ENCODE measurements at regions not wholly inside any gene's neighbourhood (a gene's known extent, or its start where the extent isn't known, plus 50 kb on each side); places are given as distances from the start of the nearest gene placed in this dataset.

DNA sequence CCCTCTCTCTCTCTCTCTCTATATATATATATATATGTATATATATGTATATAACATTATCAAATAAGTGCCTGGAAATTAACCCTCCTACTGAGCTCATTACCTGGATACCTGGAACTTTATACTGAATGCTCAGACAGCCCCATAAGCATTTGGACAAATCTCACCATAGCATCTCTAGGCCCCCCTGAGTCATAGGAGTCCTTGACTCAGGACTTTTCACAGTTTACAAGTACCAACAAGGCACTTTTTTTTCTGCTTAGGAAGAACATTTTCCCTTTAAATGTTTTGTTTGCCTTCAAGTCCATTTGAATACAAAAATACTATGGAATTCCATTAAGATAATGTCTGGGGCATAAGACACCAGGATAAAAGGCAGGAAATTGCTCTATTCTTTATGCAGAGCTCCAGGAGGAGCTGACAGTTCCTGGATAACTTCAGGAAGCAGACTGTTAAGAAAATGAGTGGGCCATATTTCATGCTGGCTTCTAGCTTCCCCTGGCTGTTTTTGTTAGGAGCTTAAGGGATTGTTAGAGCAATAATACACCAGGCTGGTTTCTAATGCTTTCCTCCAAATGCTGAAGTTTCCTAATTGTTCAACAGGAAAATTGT is 171.7 kb upstream of the ASIC2 start:
- TF ChIP-seq, protein P1, sequence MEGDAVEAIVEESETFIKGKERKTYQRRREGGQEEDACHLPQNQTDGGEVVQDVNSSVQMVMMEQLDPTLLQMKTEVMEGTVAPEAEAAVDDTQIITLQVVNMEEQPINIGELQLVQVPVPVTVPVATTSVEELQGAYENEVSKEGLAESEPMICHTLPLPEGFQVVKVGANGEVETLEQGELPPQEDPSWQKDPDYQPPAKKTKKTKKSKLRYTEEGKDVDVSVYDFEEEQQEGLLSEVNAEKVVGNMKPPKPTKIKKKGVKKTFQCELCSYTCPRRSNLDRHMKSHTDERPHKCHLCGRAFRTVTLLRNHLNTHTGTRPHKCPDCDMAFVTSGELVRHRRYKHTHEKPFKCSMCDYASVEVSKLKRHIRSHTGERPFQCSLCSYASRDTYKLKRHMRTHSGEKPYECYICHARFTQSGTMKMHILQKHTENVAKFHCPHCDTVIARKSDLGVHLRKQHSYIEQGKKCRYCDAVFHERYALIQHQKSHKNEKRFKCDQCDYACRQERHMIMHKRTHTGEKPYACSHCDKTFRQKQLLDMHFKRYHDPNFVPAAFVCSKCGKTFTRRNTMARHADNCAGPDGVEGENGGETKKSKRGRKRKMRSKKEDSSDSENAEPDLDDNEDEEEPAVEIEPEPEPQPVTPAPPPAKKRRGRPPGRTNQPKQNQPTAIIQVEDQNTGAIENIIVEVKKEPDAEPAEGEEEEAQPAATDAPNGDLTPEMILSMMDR (IDR thresholded peaks at IDR 0.05): no peak
- TF ChIP-seq POLR2A (IDR thresholded peaks at IDR 0.05): no peak
